H1 (cell line): ENCODE measurements at regions not wholly inside any gene's neighbourhood (a gene's known extent, or its start where the extent isn't known, plus 50 kb on each side); places are given as distances from the start of the nearest gene placed in this dataset.

Experiments used
- CEBPB ChIP-seq: IDR thresholded peaks from 2 replicates; pipeline ENCODE4 v1.6.1; 2012; ENCODE audit warnings: low read depth, low read length
- GTF2F1 ChIP-seq: IDR thresholded peaks from 2 replicates; pipeline ENCODE4 v1.6.1; 2012; ENCODE audit warnings: low read depth, low read length, improper control_type of control experiment, borderline replicate concordance
- KDM4A ChIP-seq: IDR thresholded peaks from one replicate; pipeline ENCODE4 v1.7.1; 2012; ENCODE audit warnings: low read depth, mild to moderate bottlenecking, moderate library complexity, low read length, inconsistent platforms; ENCODE audit not compliant: severe bottlenecking
- TBP ChIP-seq: IDR thresholded peaks from 2 replicates; pipeline ENCODE4 v1.6.1; 2011; ENCODE audit warnings: low read depth, low read length, improper control_type of control experiment

GRCh38 chr5:115440782-115441451 is 103.7 kb downstream of the FEM1C start (continued):
- TF ChIP-seq KDM4A = no peak
- no peak for TF ChIP-seq CEBPB
- TF ChIP-seq TBP = no peak
- TF ChIP-seq GTF2F1 = no peak
- TF ChIP-seq, all 59 proteins: peak for 0
